ENCODE measurements at regions not wholly inside any gene's neighbourhood (a gene's known extent, or its start where the extent isn't known, plus 50 kb on each side); places are given as distances from the start of the nearest gene placed in this dataset.

DNA sequence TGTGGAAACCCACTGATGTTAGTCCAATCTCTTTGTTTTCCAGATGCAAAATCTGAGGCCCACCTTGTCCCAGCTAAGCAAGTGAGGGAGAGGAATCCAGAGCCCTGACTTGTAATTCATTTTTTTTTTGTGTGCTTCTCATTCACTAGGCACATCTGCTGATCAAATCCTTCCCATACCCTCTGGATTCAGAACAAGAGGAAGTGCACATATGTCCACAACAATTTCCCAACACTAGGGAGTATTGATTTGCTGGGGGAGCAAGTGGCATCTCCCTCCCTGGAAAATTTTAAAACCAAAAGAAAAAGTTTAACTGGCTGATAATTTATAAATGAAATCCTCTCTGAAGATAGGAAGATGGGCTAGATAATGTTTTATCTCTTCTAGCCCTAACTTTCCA lies 94.6 kb upstream of the RFC3 start:
- no peak for FAIRE-seq

DNA sequence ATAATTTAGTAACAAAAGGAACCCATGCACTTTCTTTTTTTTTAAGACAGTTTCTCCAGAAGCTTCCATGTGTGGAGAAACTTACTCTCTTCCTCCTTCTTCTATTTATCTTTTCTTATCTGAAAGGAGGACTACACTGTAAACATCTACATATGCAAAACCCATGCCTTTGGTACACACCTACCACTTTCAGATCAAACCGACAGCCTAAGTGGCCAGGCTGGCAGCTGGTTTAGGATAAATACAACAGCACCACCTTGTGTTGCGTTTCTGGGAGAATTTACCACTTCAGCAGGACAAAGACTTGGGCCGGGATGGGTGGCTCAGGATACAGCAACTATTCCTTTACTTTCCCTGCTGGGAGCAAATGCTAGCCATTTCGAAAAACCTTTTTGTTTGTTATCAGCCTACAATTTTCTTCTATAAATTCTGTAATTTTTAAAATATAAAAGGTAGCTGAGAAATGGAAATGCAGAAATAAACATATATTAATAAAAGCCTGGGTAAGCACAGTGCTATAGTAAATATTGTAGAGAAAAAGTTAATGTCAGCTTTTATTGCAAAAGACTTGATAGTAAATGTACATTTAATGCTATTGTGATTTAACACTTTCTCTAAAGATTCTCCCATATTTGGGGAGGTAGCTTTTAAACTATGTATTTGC lies 94.0 kb upstream of the RFC3 start:
- peak; percentile 99 for FAIRE-seq

GRCh38 chr13:33725340-33725739 lies 92.6 kb upstream of the RFC3 start:
- FAIRE-seq, result no peak

DNA sequence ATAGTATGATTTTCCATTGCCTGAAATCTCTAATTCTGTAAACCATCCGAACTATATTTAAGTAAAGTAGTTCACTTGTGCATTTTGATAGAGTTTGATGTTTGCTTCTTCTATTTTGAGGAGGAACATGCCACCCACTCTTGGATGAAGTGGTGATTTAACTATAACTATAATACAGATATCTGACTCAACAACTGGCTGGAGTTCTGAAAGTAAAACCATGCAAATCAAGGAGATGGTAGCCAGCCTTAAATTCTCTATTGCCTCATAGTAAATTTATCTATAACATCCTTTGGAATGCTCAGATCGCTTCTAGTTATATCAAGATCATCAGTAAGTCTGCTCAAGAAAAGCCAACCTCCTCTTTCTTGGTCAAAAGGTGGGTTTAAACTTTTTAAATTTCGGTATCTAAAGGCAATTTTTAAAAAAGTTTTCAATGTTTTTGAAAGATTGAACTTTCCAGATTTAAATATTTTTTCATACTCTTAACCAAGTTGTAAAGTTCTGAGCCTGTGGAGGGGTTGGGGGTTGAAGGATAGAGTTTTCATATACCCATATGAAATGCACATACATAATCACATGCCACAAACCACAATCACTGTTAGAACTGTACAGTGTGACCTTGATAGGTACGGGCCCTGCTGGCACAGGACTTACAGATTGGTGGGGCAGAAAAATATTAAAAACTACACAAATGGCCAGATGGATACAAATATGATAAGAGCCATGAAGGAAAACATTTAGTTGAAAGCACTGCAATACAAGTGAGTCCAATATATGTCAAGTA lies 90.5 kb upstream of the RFC3 start:
- FAIRE-seq, result no peak

GRCh38 chr13:33728271-33729037 lies 89.5 kb upstream of the RFC3 start:
- no peak for FAIRE-seq

- FAIRE-seq, result no peak
These were observed 87.8 kb upstream of the RFC3 start for GRCh38 chr13:33730147-33730546.

DNA sequence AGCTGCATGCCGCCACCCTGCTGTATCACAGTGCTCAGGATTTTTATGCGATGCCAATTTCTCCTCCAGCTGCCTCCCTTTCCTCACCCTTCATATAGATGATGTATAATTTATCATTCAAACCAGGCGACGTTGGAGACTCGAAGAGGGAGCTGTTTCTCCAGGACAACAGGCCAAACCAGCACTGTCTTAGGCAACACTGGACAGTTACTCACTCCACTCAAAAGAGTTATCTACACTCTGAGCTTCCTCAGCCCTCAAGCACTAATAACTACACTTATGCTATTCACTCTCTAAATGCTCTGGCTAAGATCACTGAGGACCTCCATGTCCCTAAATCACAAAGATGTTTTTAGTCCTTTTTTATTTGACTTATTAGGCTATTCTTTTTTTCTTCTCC lies 87.3 kb upstream of the RFC3 start:
- FAIRE-seq, result no peak

DNA sequence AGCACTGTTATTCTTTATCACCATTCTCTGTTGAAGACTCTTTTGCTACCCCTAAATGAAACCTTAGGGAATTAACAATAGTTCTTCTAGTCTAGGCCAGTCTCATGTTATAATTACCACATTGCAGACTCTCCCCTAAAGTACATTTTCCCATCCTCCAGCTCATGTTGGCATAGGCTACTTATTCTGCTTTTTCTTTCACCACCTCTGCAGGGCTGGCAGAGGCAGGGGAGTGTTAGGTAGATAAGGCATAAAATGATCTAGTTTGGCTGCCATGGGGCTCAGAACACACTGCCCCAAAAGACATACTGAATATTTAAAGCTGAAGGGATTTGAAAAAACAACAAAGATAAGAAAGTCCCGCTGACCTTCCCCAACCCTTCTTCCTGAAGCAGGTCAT lies 82.7 kb upstream of the RFC3 start:
- no peak for FAIRE-seq

GRCh38 chr13:33739254-33739653 lies 78.7 kb upstream of the RFC3 start:
- FAIRE-seq, result no peak

DNA sequence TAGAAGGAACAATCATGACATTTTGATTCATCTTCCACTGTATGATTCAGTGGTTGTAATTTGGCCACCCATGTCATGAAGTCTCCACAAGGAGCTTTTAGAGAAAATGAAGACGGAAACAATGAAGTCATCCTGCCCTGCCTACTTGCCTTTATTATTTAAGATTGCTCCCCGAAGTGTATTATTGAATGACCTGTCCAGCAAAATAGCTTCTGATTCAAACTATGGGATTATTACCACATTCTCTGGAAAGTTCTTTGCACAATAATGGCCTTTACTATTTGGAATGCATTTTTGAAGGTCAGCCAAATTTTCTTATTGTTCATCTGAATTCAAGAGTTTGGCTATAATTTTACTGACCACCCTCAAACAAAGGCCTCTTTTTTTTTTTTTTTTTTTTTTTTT lies 77.8 kb upstream of the RFC3 start:
- FAIRE-seq, result no peak

- FAIRE-seq, result no peak
These were observed 75.6 kb upstream of the RFC3 start for GRCh38 chr13:33742321-33742720.

GRCh38 chr13:33743438-33744368 lies 74.2 kb upstream of the RFC3 start:
- no peak for FAIRE-seq

DNA sequence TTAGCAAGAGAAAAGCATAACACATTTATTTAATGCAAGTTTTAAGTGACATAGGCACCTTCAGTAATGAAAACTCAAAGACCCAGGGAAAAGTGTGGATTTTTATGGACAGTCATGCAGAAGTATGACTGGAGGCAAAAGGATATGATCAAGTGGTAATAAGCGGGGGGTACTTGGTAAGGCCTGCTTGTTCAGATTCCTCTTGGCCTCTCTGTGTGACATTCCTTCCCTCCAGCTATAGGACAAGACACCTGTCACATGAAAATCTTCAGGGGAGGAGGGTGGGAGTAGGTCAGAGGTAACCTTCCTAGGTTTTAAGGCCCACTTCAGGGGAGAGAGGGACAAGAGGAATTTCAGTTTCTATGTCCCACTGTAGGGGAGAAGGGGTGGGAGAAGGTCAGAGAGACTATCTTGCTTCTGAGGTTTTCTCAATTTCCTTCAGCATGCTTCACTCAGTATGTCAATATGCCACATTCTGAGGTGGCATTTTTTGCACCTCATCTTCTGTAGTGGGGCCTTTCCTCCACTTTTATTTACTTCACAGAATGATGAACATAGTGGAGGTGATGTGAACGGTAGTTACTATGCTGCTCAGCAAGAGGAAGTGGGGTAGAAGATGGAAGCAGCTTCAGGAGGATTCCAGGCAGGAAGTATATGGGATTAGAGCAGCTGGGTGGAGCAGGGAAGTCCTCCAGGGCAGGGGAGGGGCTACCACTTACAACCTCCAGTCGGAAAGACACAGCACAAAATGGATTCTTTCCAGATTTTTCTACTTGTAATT lies 73.2 kb upstream of the RFC3 start:
- no peak for FAIRE-seq

DNA sequence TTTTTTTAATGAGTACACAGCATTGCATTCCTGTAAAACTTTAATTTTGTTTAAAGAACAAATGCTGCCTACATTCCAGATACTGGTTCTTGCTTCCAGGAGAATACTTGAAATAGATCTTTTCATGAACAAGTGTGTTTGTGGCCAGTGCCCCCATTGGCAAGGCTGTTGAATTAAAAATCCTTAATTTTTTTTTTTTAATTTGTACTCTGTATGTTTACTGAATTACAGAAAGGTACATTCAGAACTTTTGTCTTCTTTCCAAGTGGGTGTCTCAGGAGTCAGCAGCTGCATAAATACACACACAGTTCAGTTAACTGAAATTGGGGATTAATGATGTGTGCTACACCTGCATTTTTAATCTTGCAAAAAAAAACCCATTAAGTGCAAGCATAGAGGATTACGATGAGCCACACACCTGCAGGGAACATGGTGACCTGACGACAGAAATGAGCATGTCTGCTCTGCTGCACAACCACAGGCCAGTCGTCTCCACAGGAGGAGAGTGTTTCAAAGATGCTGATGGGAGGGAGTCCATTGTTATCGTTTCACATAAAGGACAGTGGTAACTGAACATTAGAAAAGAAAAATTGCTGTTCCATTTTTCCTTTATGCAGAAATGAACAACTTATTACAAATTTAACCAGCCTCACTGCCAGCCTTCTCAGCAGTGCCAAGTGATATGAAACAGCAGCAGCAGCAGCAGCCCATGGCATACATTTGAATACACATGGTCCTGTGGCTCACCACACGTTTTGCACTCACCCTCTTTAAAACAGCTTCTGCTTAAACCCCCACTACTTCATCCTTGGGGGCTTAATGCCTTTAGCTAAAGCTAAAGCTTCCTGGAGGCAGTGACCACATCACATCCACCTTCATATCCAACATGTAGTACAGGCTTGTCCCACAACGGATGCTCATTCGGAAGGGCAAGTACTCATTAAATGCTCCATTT lies 72.3 kb upstream of the RFC3 start:
- no peak for FAIRE-seq

- no peak for FAIRE-seq
These were observed 71.1 kb upstream of the RFC3 start for GRCh38 chr13:33746867-33747266.

- no peak for FAIRE-seq
These were observed 66.8 kb upstream of the RFC3 start for GRCh38 chr13:33751151-33751550.

DNA sequence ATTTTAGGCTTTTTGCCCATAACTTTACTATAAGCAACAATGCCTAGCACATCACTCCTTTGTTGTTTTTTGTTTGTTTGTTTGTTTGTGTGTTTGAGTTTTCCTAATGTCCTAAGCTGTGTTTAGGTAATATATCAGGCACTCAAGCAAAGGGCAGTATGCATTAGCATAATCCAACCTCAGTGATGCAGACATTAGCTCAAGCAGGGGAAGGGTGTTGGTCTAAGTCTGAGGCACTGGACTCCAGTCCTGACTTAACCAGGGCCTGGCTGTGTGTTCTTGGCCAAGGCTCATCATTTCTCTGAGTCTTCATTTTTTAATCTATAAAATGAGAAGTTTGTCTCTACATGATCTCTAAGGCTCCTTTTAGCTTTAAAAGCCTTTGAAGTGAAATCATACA lies 65.9 kb upstream of the RFC3 start:
- no peak for FAIRE-seq

- FAIRE-seq, result no peak
These were observed 65.4 kb upstream of the RFC3 start for GRCh38 chr13:33752597-33752996.

DNA sequence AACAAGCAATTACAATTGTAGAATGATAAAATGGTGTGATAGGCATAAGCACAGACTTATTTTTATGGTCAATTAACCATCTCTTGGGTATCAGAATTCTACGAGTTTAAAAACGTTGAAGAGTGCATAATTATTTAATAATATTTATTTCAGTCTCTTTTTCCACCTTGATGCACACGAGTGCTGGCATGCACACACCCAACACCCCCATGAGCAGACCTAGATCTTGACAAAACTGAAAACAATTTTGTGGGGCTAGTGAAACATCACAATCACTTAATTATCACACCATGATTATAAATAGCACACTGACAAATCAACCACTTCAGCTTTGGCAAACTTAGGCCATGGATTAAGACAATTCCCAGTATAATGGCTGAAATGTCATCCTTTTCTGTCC lies 61.0 kb upstream of the RFC3 start:
- FAIRE-seq, result no peak

DNA sequence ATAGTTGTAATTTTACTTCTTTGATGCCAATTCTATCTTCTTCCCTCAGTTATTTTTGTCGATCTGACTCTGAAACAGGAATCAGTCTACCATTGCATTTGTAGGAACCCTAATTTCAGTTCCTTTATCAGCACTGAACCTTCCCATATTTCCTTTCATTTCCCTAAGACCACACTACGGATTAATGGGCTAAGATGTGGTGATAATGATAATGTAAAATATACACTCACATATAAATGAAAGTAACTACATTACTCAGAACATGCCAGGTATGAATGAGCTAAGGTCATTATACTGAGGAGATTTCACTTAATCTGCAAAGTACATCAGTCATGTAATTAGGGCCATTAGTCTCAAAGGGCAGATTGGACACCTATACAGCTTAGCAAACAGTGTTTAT lies 60.2 kb upstream of the RFC3 start:
- no peak for FAIRE-seq

DNA sequence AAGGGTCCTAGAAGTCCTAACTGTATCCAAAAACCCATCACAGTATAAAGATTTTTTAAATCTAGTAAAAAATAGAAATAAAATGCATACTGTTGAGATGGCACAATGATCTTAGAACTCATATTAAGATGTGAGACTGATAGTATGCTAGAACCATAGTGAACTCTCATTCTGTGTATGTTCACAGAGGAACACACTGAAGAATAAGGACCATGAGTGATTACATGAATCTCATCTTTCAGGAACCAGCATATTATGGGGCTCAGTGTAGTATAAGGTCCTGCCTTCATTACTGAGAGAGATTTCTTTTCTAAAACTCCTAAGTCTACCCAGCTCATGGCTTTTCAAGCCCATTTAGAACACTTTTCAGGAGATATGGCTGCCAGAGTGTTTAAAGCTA lies 59.8 kb upstream of the RFC3 start:
- no peak for FAIRE-seq

Data from islet of Langerhans (tissue), 1 donor.